ENCODE measurements at regions not wholly inside any gene's neighbourhood (a gene's known extent, or its start where the extent isn't known, plus 50 kb on each side); places are given as distances from the start of the nearest gene placed in this dataset.

- H3K4me1 ChIP-seq (ENCODE audit: control insufficient read depth in 2 of 2, insufficient read depth in 2 of 2, low read length in 2 of 2) = peaks cover 19 to 20% of the 10 kb centered on the region in 2 donors
- TF ChIP-seq EZH2 (IDR thresholded peaks at IDR 0.05; ENCODE audit: borderline replicate concordance, insufficient read depth, low read depth, low read length, poor library complexity, severe bottlenecking) (no peak), CTCF (IDR thresholded peaks at IDR 0.05) (no peak)
- no peaks in the 10 kb centered on the region for H3K79me2 ChIP-seq (ENCODE audit: control insufficient read depth, insufficient read depth, low read length)
- H3K4me3 ChIP-seq (ENCODE audit: control extremely low read depth in 1 of 5, extremely low read depth in 1 of 5, insufficient read depth in 1 of 5, low read depth in 2 of 5, low read length in 4 of 5) = no peak overlapping the region
- no peaks in the 10 kb centered on the region for H3K36me3 ChIP-seq (replicated peaks in 1 of 2; ENCODE audit: control extremely low read depth in 1 of 2, control insufficient read depth in 1 of 2, extremely low read depth in 1 of 2, insufficient read depth in 2 of 2, low read length in 1 of 2)
- H3K9ac ChIP-seq (ENCODE audit: low read length) = no peak overlapping the region
- ChIA-PET CTCF (no interaction called here), POLR2A (no interaction called here)
- Mint-ChIP-seq H3K27ac (no peak overlapping the region), H3K4me1 (peaks cover 26% of the 10 kb centered on the region), H3K4me3 (no peak overlapping the region), H3K27me3 (peaks cover 14% of the 10 kb centered on the region), H3K9me3 (ENCODE audit: insufficient read depth) (no peaks in the 10 kb centered on the region)
- H4K20me1 ChIP-seq (ENCODE audit: control insufficient read depth, insufficient read depth, low read length, poor library complexity, severe bottlenecking) = no peaks in the 10 kb centered on the region
- no peak for DNase-seq
- intact Hi-C loops (cut with micrococcal nuclease) = loop anchor here (10.0 kb wide), 1 partner anchor 167 kb away; no protein-coding TSS in a partner anchor
- no peak overlapping the region for H2AFZ ChIP-seq (ENCODE audit: insufficient read depth, low read depth, low read length, poor library complexity, severe bottlenecking)
- 85% methylated on average over 3 of the region's 6 CpGs for WGBS (ENCODE audit: insufficient coverage)
- no peak for ATAC-seq (ENCODE audit: low read depth)
- no peak overlapping the region for H3K27ac ChIP-seq (ENCODE audit: low read length in 2 of 2)
- no peaks in the 10 kb centered on the region for H3K9me3 ChIP-seq (ENCODE audit: control extremely low read depth in 1 of 3, control insufficient read depth in 2 of 3, insufficient read depth in 1 of 3, low read length in 2 of 3)
- H3K4me2 ChIP-seq (replicated peaks; ENCODE audit: low read depth, low read length, poor library complexity, severe bottlenecking) = no peak overlapping the region
- peaks cover 0 to 10% (median 4%) of the 10 kb centered on the region in 4 experiments for H3K27me3 ChIP-seq (replicated peaks in 1 of 4; ENCODE audit: control extremely low read depth in 1 of 4, control insufficient read depth in 3 of 4, insufficient read depth in 4 of 4, low read length in 3 of 4)
Observed at GRCh38 chr20:37577981-37578380, 50.3 kb upstream of the BLCAP start.

Data from B cell (primary cell).